MM.1S (cell line): ENCODE measurements at regions not wholly inside any gene's neighbourhood (a gene's known extent, or its start where the extent isn't known, plus 50 kb on each side); places are given as distances from the start of the nearest gene placed in this dataset.

Source experiments
- DNase-seq: peaks from one replicate; pipeline ENCODE4 v3.0.0-alpha.2; 2015
- H2AFZ ChIP-seq: fragments of 300-600 bp; sonication (generic); 2 replicates; pipeline ENCODE4 v1.6.0; 2016; ENCODE audit warnings: antibody characterized with exemption, low read length
- H3F3A ChIP-seq: fragments of 300-600 bp; sonication (generic); 2 replicates; pipeline ENCODE4 v1.6.1; 2016; ENCODE audit warnings: mild to moderate bottlenecking, antibody characterized with exemption, low read length, moderate library complexity, mixed read lengths; ENCODE audit not compliant: insufficient read depth
- H3K27ac ChIP-seq: fragments of 300-600 bp; sonication (generic); 2 replicates; pipeline ENCODE4 v1.5.1; 2016; ENCODE audit warnings: mild to moderate bottlenecking, low read length
- H3K27me3 ChIP-seq: fragments of 300-600 bp; sonication (generic); replicated peaks from 2 replicates; pipeline ENCODE4 v1.6.0; 2016; ENCODE audit warnings: low read length; ENCODE audit not compliant: insufficient read depth
- H3K36me3 ChIP-seq: fragments of 300-600 bp; sonication (generic); replicated peaks from 2 replicates; pipeline ENCODE4 v1.6.1; 2016; ENCODE audit warnings: mild to moderate bottlenecking, low read length, mixed read lengths; ENCODE audit not compliant: insufficient read depth
- H3K4me1 ChIP-seq: fragments of 300-600 bp; sonication (generic); 2 replicates; pipeline ENCODE4 v1.6.1; 2016; ENCODE audit warnings: low read length, mixed read lengths
- H3K4me2 ChIP-seq: fragments of 300-600 bp; sonication (generic); 2 replicates; pipeline ENCODE4 v1.6.0; 2016; ENCODE audit warnings: low read depth, low read length
- H3K4me3 ChIP-seq: fragments of 300-600 bp; sonication (generic); 2 replicates; pipeline ENCODE4 v1.5.1; 2016; ENCODE audit warnings: low read length, mixed read lengths
- H3K79me2 ChIP-seq: fragments of 300-600 bp; sonication (generic); 2 replicates; pipeline ENCODE4 v1.6.1; 2016; ENCODE audit warnings: mixed run types, low read length, mixed read lengths
- H3K9ac ChIP-seq: fragments of 300-600 bp; sonication (generic); 2 replicates; pipeline ENCODE4 v1.6.1; 2016; ENCODE audit warnings: low read length, mixed read lengths
- H3K9me2 ChIP-seq: fragments of 300-600 bp; sonication (generic); replicated peaks from 2 replicates; pipeline ENCODE4 v1.6.1; 2016; ENCODE audit warnings: mild to moderate bottlenecking, low read length, mixed read lengths; ENCODE audit not compliant: insufficient read depth
- H3K9me3 ChIP-seq: fragments of 300-600 bp; sonication (generic); replicated peaks from 2 replicates; pipeline ENCODE4 v1.6.1; 2016; ENCODE audit warnings: mild to moderate bottlenecking, low read length, mixed read lengths; ENCODE audit not compliant: insufficient read depth
- H4K20me1 ChIP-seq: fragments of 300-600 bp; sonication (generic); 2 replicates; pipeline ENCODE4 v1.6.1; 2016; ENCODE audit warnings: mild to moderate bottlenecking, low read length, moderate library complexity, mixed read lengths; ENCODE audit not compliant: insufficient read depth
- CTCF ChIP-seq: fragments of 300-600 bp; sonication (generic); IDR thresholded peaks from 2 replicates; pipeline ENCODE4 v1.5.1; 2016; ENCODE audit warnings: antibody characterized with exemption, low read length, mixed read lengths
- EZH2 ChIP-seq: fragments of 300-600 bp; sonication (generic); optimal IDR thresholded peaks from 2 replicates; pipeline ENCODE3; 2017; ENCODE audit warnings: low read depth, mild to moderate bottlenecking, antibody characterized with exemption, low read length, mixed read lengths
- EZH2phosphoT487 ChIP-seq: fragments of 300-600 bp; sonication (generic); IDR thresholded peaks from 2 replicates; pipeline ENCODE4 v1.6.1; 2018; ENCODE audit warnings: antibody characterized with exemption, low read length

- Histone ChIP-seq H3K9me2 (no peaks in the 10 kb centered on the region), H4K20me1 (no peaks in the 10 kb centered on the region), H3K4me1 (no peaks in the 10 kb centered on the region; the same call in 1 of the 2 replicates), H3K27me3 (no peaks in the 10 kb centered on the region), H3K4me3 (no peak overlapping the region), H3K27ac (no peak overlapping the region), H3K79me2 (no peaks in the 10 kb centered on the region), H3K4me2 (no peak overlapping the region), H3K9me3 (no peaks in the 10 kb centered on the region), H3K9ac (no peak overlapping the region), H3F3A (no peaks in the 10 kb centered on the region), H2AFZ (no peak overlapping the region), H3K36me3 (no peaks in the 10 kb centered on the region)
- no peak for TF ChIP-seq CTCF
- no peak for DNase-seq
These were observed 379.4 kb upstream of the SEMA3D start for GRCh38 chr7:85566095-85566794.

GRCh38 chr7:85565276-85565675, 378.4 kb upstream of the SEMA3D start:
- no peak for TF ChIP-seq EZH2phosphoT487
- TF ChIP-seq CTCF: no peak
- no peak for TF ChIP-seq EZH2
- H3K9me2 ChIP-seq: no peaks in the 10 kb centered on the region
- H3K9ac ChIP-seq: no peak overlapping the region
- no peak for DNase-seq
- no peaks in the 10 kb centered on the region for H3K27me3 ChIP-seq
- H3K4me2 ChIP-seq: no peak overlapping the region
- no peak overlapping the region for H2AFZ ChIP-seq
- no peaks in the 10 kb centered on the region for H4K20me1 ChIP-seq
- no peak overlapping the region for H3K4me3 ChIP-seq
- H3F3A ChIP-seq: no peaks in the 10 kb centered on the region
- H3K79me2 ChIP-seq: no peaks in the 10 kb centered on the region
- H3K27ac ChIP-seq: no peak overlapping the region
- no peaks in the 10 kb centered on the region; the same call in 1 of the 2 replicates for H3K4me1 ChIP-seq
- no peaks in the 10 kb centered on the region for H3K9me3 ChIP-seq
- H3K36me3 ChIP-seq: no peaks in the 10 kb centered on the region

GRCh38 chr7:85564861-85565260, 378.0 kb upstream of the SEMA3D start:
- Histone ChIP-seq H3K9me2 (no peaks in the 10 kb centered on the region), H3K27me3 (no peaks in the 10 kb centered on the region), H3K9me3 (no peaks in the 10 kb centered on the region), H3K27ac (no peak overlapping the region), H3K4me3 (no peak overlapping the region), H3K4me2 (no peak overlapping the region), H4K20me1 (no peaks in the 10 kb centered on the region), H2AFZ (no peak overlapping the region), H3K36me3 (no peaks in the 10 kb centered on the region), H3K79me2 (no peaks in the 10 kb centered on the region), H3K9ac (no peak overlapping the region), H3K4me1 (no peaks in the 10 kb centered on the region; the same call in 1 of the 2 replicates), H3F3A (no peaks in the 10 kb centered on the region)
- TF ChIP-seq EZH2phosphoT487 (no peak), EZH2 (no peak), CTCF (no peak)
- no peak for DNase-seq
